ENCODE measurements at regions not wholly inside any gene's neighbourhood (a gene's known extent, or its start where the extent isn't known, plus 50 kb on each side); places are given as distances from the start of the nearest gene placed in this dataset.

DNA sequence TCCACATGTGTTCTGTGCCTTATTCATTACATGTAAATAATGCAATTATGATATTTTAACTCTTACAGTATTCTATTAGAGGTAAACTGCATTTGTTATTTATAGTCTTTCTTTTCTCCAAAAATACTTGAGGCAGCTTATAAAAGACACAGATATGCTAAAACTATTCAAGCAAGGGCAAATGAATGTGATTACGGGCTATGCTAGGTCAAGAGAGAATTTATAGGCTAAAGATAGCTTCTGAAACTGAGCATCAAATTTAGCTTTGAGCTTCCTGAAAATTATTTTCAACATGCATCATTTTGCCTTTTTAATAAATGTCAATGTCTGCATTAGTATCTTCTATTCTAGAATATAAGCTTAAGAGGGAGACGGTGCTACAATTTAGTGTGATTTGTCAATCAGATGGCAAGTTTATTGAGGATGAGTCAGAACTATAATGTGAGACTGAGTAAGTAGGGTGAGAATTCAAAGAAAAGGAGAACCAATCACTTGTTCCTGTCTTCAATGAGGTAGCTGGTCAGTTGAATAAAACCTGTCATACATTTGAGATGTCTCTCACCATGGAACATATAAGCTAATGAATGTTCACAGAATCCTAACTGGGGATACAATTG is 669.4 kb upstream of the CITED2 start:
- TF ChIP-seq RAD21 (conservative IDR thresholded peaks at IDR 0.05) (peak; percentile 15), POLR2AphosphoS5 (IDR thresholded peaks at IDR 0.05) (peak; percentile 32), EP300 (conservative IDR thresholded peaks at IDR 0.05; ENCODE audit: poor library complexity, severe bottlenecking) (peak; percentile 64)
- TF ChIP-seq, protein P1, sequence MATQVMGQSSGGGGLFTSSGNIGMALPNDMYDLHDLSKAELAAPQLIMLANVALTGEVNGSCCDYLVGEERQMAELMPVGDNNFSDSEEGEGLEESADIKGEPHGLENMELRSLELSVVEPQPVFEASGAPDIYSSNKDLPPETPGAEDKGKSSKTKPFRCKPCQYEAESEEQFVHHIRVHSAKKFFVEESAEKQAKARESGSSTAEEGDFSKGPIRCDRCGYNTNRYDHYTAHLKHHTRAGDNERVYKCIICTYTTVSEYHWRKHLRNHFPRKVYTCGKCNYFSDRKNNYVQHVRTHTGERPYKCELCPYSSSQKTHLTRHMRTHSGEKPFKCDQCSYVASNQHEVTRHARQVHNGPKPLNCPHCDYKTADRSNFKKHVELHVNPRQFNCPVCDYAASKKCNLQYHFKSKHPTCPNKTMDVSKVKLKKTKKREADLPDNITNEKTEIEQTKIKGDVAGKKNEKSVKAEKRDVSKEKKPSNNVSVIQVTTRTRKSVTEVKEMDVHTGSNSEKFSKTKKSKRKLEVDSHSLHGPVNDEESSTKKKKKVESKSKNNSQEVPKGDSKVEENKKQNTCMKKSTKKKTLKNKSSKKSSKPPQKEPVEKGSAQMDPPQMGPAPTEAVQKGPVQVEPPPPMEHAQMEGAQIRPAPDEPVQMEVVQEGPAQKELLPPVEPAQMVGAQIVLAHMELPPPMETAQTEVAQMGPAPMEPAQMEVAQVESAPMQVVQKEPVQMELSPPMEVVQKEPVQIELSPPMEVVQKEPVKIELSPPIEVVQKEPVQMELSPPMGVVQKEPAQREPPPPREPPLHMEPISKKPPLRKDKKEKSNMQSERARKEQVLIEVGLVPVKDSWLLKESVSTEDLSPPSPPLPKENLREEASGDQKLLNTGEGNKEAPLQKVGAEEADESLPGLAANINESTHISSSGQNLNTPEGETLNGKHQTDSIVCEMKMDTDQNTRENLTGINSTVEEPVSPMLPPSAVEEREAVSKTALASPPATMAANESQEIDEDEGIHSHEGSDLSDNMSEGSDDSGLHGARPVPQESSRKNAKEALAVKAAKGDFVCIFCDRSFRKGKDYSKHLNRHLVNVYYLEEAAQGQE (IDR thresholded peaks at IDR 0.05; ENCODE audit: borderline replicate concordance), result no peak
- no peaks in the 10 kb centered on the region for H4K20me1 ChIP-seq (ENCODE audit: insufficient read depth)
- peak overlapping the region; percentile 36 for H3K4me2 ChIP-seq (ENCODE audit: low read length)
- H3K9ac ChIP-seq (ENCODE audit: low read length), result no peak overlapping the region
- no peaks in the 10 kb centered on the region for H3K9me3 ChIP-seq (ENCODE audit: low read length)
- peak overlapping the region; percentile 59 for H3K27ac ChIP-seq (ENCODE audit: low read length)
- no peaks in the 10 kb centered on the region for H3F3A ChIP-seq (ENCODE audit: insufficient read depth, low read length, poor library complexity, severe bottlenecking)
- H2AFZ ChIP-seq (ENCODE audit: low read depth, low read length), result no peak overlapping the region
- no peaks in the 10 kb centered on the region for H3K36me3 ChIP-seq (ENCODE audit: insufficient read depth, low read length)
- H3K79me2 ChIP-seq (replicated peaks; ENCODE audit: insufficient read depth, low read length), result no peaks in the 10 kb centered on the region
- no peaks in the 10 kb centered on the region for H3K9me2 ChIP-seq (ENCODE audit: insufficient read depth, low read length)
- H3K27me3 ChIP-seq (ENCODE audit: insufficient read depth, low read depth, low read length), result no peaks in the 10 kb centered on the region
- peak overlapping the region; percentile 8 for H3K4me3 ChIP-seq (ENCODE audit: low read length)

DNA sequence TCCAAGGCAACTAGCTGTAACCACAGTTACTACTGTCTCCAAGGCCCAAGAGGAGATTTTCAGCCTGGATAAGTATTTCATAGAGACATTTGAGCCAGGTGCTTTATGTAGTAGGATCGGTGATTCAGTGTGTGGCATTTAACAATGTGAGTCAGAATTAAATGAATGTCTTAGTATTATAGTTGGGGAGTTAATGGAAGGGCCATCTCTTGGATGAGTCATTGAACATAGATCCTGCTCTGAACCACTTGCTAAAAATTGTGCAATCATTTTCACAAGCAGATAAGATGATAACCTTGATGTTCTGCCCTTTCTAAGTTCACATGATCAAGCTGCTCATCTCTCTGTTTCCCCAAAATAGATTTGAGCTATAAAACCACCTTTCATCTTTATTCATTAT is 668.9 kb upstream of the CITED2 start:
- H3K36me3 ChIP-seq (ENCODE audit: insufficient read depth, low read length), result no peaks in the 10 kb centered on the region
- H3K9me2 ChIP-seq (ENCODE audit: insufficient read depth, low read length), result no peaks in the 10 kb centered on the region
- H3K4me3 ChIP-seq (ENCODE audit: low read length), result peak overlapping the region; percentile 8
- H4K20me1 ChIP-seq (ENCODE audit: insufficient read depth), result no peaks in the 10 kb centered on the region
- H3F3A ChIP-seq (ENCODE audit: insufficient read depth, low read length, poor library complexity, severe bottlenecking), result no peaks in the 10 kb centered on the region
- H3K9ac ChIP-seq (ENCODE audit: low read length), result no peak overlapping the region
- peak overlapping the region; percentile 36 for H3K4me2 ChIP-seq (ENCODE audit: low read length)
- H2AFZ ChIP-seq (ENCODE audit: low read depth, low read length), result no peak overlapping the region
- TF ChIP-seq SMC3 (conservative IDR thresholded peaks at IDR 0.05; ENCODE audit: poor library complexity) (no peak), POLR2AphosphoS5 (IDR thresholded peaks at IDR 0.05) (no peak), RAD21 (conservative IDR thresholded peaks at IDR 0.05) (no peak), EZH2 (IDR thresholded peaks at IDR 0.05; ENCODE audit: borderline replicate concordance, insufficient read depth, low read length, poor library complexity, severe bottlenecking) (no peak), MXI1 (conservative IDR thresholded peaks at IDR 0.05; ENCODE audit: poor library complexity, severe bottlenecking) (no peak), TAF1 (IDR thresholded peaks at IDR 0.05; ENCODE audit: low read depth) (no peak), EP300 (conservative IDR thresholded peaks at IDR 0.05; ENCODE audit: poor library complexity, severe bottlenecking) (no peak)
- TF ChIP-seq, protein P1 (IDR thresholded peaks at IDR 0.05; ENCODE audit: borderline replicate concordance), result no peak
- TF ChIP-seq, protein P2, sequence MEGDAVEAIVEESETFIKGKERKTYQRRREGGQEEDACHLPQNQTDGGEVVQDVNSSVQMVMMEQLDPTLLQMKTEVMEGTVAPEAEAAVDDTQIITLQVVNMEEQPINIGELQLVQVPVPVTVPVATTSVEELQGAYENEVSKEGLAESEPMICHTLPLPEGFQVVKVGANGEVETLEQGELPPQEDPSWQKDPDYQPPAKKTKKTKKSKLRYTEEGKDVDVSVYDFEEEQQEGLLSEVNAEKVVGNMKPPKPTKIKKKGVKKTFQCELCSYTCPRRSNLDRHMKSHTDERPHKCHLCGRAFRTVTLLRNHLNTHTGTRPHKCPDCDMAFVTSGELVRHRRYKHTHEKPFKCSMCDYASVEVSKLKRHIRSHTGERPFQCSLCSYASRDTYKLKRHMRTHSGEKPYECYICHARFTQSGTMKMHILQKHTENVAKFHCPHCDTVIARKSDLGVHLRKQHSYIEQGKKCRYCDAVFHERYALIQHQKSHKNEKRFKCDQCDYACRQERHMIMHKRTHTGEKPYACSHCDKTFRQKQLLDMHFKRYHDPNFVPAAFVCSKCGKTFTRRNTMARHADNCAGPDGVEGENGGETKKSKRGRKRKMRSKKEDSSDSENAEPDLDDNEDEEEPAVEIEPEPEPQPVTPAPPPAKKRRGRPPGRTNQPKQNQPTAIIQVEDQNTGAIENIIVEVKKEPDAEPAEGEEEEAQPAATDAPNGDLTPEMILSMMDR (IDR thresholded peaks at IDR 0.05; ENCODE audit: poor library complexity, severe bottlenecking), result no peak
- no peaks in the 10 kb centered on the region for H3K27me3 ChIP-seq (ENCODE audit: insufficient read depth, low read depth, low read length)
- H3K27ac ChIP-seq (ENCODE audit: low read length), result peak overlapping the region; percentile 59
- no peaks in the 10 kb centered on the region for H3K79me2 ChIP-seq (replicated peaks; ENCODE audit: insufficient read depth, low read length)
- no peaks in the 10 kb centered on the region for H3K9me3 ChIP-seq (ENCODE audit: low read length)

Measured in neural cell (in vitro differentiated cells).